ENCODE measurements at regions not wholly inside any gene's neighbourhood (a gene's known extent, or its start where the extent isn't known, plus 50 kb on each side); places are given as distances from the start of the nearest gene placed in this dataset.

DNA sequence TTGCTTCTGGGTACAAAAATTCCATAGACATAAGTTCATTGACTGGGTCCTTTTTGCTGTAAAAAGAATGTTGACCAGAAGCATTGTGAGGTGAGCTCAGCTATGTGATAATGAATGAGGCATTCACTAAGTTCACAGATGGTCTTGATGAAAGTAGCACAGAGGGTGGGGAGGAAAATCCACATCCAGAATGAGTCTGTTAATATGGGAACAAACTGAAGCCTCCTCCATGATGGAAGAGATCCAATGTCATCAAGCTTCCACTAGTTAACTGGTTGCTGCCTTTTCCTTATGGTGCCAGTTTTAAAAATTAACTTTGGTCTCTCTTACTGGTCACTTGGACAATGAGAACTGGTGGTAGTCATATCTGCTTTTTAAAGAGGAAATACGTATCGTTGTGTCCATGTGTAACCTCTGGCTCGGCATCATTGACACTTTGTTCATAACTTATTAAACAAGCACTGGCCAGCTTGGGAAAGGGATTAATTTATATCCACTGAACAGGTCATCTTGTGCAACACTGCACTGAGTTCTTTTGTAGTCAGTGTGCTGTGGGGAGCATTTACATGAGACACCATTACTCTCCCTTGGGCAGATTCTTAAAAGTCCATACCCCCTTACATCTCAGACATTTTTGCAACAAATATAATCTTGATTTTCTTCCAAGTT lies 88.6 kb downstream of the ADAMTS1 start:
- Histone ChIP-seq H3K27me3 (no peaks in the 10 kb centered on the region), H3K27ac (no peak overlapping the region), H3K4me3 (no peak overlapping the region), H3K4me1 (no peaks in the 10 kb centered on the region), H3K9me3 (no peaks in the 10 kb centered on the region), H3K36me3 (ENCODE audit: low read depth, missing control alignments) (no peaks in the 10 kb centered on the region)
- intact Hi-C loops (cut with DNase I; ENCODE audit: low total_unique reads) = no loop called here
- DNase-seq = no peak
- 50 to 58% methylated on average over 3 of the region's 3 CpGs for WGBS, 2 donors
- no peak for TF ChIP-seq POLR2A (IDR thresholded peaks at IDR 0.05)
- TF ChIP-seq, protein P1, sequence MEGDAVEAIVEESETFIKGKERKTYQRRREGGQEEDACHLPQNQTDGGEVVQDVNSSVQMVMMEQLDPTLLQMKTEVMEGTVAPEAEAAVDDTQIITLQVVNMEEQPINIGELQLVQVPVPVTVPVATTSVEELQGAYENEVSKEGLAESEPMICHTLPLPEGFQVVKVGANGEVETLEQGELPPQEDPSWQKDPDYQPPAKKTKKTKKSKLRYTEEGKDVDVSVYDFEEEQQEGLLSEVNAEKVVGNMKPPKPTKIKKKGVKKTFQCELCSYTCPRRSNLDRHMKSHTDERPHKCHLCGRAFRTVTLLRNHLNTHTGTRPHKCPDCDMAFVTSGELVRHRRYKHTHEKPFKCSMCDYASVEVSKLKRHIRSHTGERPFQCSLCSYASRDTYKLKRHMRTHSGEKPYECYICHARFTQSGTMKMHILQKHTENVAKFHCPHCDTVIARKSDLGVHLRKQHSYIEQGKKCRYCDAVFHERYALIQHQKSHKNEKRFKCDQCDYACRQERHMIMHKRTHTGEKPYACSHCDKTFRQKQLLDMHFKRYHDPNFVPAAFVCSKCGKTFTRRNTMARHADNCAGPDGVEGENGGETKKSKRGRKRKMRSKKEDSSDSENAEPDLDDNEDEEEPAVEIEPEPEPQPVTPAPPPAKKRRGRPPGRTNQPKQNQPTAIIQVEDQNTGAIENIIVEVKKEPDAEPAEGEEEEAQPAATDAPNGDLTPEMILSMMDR (IDR thresholded peaks at IDR 0.05) = no peak

DNA sequence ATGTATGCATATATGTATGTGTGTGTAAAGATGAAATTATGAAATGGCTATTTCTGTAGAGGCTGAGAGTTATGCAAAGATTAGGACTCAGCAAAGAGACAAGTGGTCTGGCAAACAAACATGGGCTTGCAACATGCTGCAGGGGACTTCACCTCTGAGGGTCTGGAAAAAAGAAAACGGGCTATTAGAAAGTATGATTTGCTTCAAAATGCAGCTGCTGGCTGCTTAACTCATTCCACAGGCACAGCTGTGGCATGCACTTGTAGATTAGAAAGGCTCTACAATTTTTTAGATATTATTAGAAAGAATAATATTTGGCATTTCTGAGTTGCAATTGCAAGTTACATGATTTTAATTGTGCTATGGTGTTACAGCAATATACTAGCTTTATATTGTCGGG lies 90.4 kb downstream of the ADAMTS1 start:
- Histone ChIP-seq H3K4me1 (no peaks in the 10 kb centered on the region), H3K9me3 (no peaks in the 10 kb centered on the region), H3K36me3 (ENCODE audit: low read depth, missing control alignments) (no peaks in the 10 kb centered on the region), H3K4me3 (no peak overlapping the region), H3K27ac (no peak overlapping the region), H3K27me3 (no peaks in the 10 kb centered on the region)
- no peak for DNase-seq
- TF ChIP-seq POLR2A (IDR thresholded peaks at IDR 0.05) = no peak
- TF ChIP-seq, protein P1 (IDR thresholded peaks at IDR 0.05) = no peak
- 77 to 78% methylated on average over 2 of the region's 2 CpGs for WGBS, 2 donors
- intact Hi-C loops (cut with DNase I; ENCODE audit: low total_unique reads) = no loop called here

DNA sequence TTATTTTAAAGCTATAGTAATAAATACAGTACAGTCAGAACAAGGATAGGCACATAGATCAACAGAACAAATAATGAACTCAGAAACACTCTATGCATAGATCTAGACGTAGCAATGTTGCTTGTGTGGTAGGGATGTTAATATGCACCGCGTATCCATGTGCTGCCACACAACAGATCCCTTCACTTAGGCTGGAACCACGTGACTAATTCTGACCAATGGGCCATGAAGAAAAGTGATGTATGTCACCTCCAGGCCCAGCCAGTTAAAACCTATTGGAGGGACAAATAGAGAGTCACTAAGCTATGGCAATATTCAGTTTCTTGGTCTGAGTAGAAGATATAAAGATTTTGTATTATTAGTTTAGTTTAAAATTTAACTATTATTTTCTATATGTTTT lies 91.4 kb downstream of the ADAMTS1 start:
- H3K27me3 ChIP-seq = no peaks in the 10 kb centered on the region
- TF ChIP-seq POLR2A (IDR thresholded peaks at IDR 0.05) = no peak
- TF ChIP-seq, protein P1 (IDR thresholded peaks at IDR 0.05) = no peak
- 82 to 98% methylated on average over 4 of the region's 4 CpGs for WGBS, 2 donors
- no peaks in the 10 kb centered on the region for H3K9me3 ChIP-seq
- DNase-seq = no peak
- H3K4me1 ChIP-seq = no peaks in the 10 kb centered on the region
- no peak overlapping the region for H3K27ac ChIP-seq
- intact Hi-C loops (cut with DNase I; ENCODE audit: low total_unique reads) = no loop called here
- no peaks in the 10 kb centered on the region for H3K36me3 ChIP-seq (ENCODE audit: low read depth, missing control alignments)
- no peak overlapping the region for H3K4me3 ChIP-seq

DNA sequence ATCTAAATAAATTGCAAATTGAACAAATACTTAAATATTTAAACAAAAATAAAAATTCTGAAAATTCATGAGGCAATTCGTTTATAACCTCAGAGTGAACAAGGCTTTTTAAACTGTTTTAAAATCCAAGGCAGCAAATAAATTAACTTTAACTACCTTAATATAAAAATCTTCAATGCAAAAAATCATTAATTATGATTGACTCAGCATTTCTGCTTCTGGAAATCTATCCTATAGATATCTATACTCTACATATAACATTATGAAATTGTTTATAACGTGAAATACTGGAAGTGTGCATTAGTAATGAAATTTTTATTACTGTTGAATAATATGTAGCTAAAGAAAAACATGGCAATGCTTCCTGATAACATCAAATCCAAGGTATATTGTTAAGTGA lies 92.4 kb downstream of the ADAMTS1 start:
- intact Hi-C loops (cut with DNase I; ENCODE audit: low total_unique reads) = no loop called here
- DNase-seq = no peak
- Histone ChIP-seq H3K4me3 (no peak overlapping the region), H3K4me1 (no peaks in the 10 kb centered on the region), H3K9me3 (no peaks in the 10 kb centered on the region), H3K36me3 (ENCODE audit: low read depth, missing control alignments) (no peaks in the 10 kb centered on the region), H3K27ac (no peak overlapping the region), H3K27me3 (no peaks in the 10 kb centered on the region)
- 86 to 88% methylated on average over 2 of the region's 2 CpGs for WGBS, 2 donors
- TF ChIP-seq, protein P1 (IDR thresholded peaks at IDR 0.05) = no peak
- TF ChIP-seq POLR2A (IDR thresholded peaks at IDR 0.05) = no peak

DNA sequence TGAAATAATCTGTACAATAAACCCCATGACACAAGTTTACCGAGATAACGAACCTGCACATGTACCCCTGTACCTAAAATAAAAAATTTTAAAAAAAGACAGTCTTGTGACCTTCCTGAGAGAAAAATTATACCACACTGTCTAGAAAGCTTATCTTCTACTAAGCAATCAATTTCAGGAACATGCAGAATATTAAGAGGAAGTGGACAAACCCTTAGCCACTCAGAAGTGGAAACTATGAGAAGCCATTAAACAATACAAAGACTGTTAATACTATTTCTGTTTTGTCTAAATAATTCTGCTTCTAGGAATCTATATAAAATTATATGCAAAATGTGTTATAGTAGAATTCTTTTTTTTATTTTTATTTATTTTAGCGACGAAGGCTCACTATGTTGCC lies 93.9 kb downstream of the ADAMTS1 start:
- TF ChIP-seq POLR2A (IDR thresholded peaks at IDR 0.05) = no peak
- TF ChIP-seq, protein P1 (IDR thresholded peaks at IDR 0.05) = no peak
- intact Hi-C loops (cut with DNase I; ENCODE audit: low total_unique reads) = no loop called here
- WGBS, 2 donors = 59 to 61% methylated on average over 4 of the region's 4 CpGs
- DNase-seq = no peak
- Histone ChIP-seq H3K4me3 (no peak overlapping the region), H3K27me3 (no peaks in the 10 kb centered on the region), H3K4me1 (no peaks in the 10 kb centered on the region), H3K9me3 (no peaks in the 10 kb centered on the region), H3K36me3 (ENCODE audit: low read depth, missing control alignments) (no peaks in the 10 kb centered on the region), H3K27ac (no peak overlapping the region)
